ENCODE measurements at regions not wholly inside any gene's neighbourhood (a gene's known extent, or its start where the extent isn't known, plus 50 kb on each side); places are given as distances from the start of the nearest gene placed in this dataset.

- TF ChIP-seq, protein P1, sequence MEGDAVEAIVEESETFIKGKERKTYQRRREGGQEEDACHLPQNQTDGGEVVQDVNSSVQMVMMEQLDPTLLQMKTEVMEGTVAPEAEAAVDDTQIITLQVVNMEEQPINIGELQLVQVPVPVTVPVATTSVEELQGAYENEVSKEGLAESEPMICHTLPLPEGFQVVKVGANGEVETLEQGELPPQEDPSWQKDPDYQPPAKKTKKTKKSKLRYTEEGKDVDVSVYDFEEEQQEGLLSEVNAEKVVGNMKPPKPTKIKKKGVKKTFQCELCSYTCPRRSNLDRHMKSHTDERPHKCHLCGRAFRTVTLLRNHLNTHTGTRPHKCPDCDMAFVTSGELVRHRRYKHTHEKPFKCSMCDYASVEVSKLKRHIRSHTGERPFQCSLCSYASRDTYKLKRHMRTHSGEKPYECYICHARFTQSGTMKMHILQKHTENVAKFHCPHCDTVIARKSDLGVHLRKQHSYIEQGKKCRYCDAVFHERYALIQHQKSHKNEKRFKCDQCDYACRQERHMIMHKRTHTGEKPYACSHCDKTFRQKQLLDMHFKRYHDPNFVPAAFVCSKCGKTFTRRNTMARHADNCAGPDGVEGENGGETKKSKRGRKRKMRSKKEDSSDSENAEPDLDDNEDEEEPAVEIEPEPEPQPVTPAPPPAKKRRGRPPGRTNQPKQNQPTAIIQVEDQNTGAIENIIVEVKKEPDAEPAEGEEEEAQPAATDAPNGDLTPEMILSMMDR (IDR thresholded peaks at IDR 0.05): no peak
- Mint-ChIP-seq H3K9me3 (ENCODE audit: unreplicated experiment) (peaks cover 49% of the 10 kb centered on the region), H3K36me3 (ENCODE audit: unreplicated experiment) (peaks cover 3% of the 10 kb centered on the region), H3K27ac (ENCODE audit: unreplicated experiment) (no peak overlapping the region), H3K4me1 (ENCODE audit: unreplicated experiment) (no peaks in the 10 kb centered on the region), H3K27me3 (ENCODE audit: unreplicated experiment) (no peaks in the 10 kb centered on the region), H3K4me3 (ENCODE audit: unreplicated experiment) (no peak overlapping the region)
- peak; percentile 84 for DNase-seq (ENCODE audit: extremely low spot score, unreplicated experiment)
Measured at GRCh38 chr7:63043657-63044543, 954.7 kb upstream of the ZNF722 start.

DNA sequence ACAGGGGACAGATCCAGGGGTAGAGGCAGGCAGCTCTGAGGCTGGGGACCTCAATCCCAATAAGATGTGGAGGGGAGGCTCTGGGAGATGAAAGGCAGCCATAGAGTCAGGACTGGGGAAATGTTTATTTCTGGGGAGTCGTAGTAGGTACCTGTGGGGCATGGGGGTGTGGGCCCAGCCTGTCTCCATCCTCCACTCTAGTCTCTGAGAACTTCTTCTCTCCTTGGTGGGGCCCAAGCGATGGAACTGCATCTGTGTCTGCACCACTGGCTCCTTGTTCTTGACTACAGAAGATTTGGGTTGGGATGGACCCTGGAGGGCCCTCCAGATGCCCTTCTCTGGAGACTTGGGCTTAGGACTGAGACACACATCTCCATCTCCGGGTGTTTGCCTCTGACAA is 953.9 kb upstream of the ZNF722 start:
- Mint-ChIP-seq H3K27me3 (ENCODE audit: unreplicated experiment) (no peaks in the 10 kb centered on the region), H3K9me3 (ENCODE audit: unreplicated experiment) (peaks cover 47% of the 10 kb centered on the region), H3K27ac (ENCODE audit: unreplicated experiment) (no peak overlapping the region), H3K4me3 (ENCODE audit: unreplicated experiment) (no peak overlapping the region), H3K4me1 (ENCODE audit: unreplicated experiment) (no peaks in the 10 kb centered on the region), H3K36me3 (ENCODE audit: unreplicated experiment) (peaks cover 3% of the 10 kb centered on the region)
- peak; percentile 82 for DNase-seq (ENCODE audit: extremely low spot score, unreplicated experiment)
- TF ChIP-seq, protein P1 (IDR thresholded peaks at IDR 0.05): no peak

DNA sequence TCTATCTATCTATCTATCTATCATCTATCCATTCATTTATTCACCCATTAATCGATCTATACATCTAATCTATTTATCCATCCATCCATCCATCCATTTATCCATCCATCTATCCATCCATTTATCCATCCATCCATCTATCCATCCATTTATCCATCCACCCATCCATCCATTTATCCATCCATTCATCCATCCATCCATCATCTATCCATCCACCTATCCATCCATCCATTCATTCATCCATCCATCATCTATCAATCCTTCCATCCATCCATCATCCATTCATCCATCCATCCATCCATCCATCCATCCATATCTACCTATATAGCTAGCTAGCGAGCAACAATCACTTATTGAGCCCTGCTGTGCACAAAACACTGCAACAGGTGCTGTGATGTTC is 953.1 kb upstream of the ZNF722 start:
- TF ChIP-seq, protein P1 (IDR thresholded peaks at IDR 0.05): no peak
- Mint-ChIP-seq H3K4me1 (ENCODE audit: unreplicated experiment) (no peaks in the 10 kb centered on the region), H3K9me3 (ENCODE audit: unreplicated experiment) (peaks cover 44% of the 10 kb centered on the region), H3K27me3 (ENCODE audit: unreplicated experiment) (no peaks in the 10 kb centered on the region), H3K36me3 (ENCODE audit: unreplicated experiment) (peaks cover 3% of the 10 kb centered on the region), H3K27ac (ENCODE audit: unreplicated experiment) (no peak overlapping the region), H3K4me3 (ENCODE audit: unreplicated experiment) (no peak overlapping the region)
- DNase-seq (ENCODE audit: extremely low spot score, unreplicated experiment): no peak

- Mint-ChIP-seq H3K4me3 (ENCODE audit: unreplicated experiment) (no peak overlapping the region), H3K36me3 (ENCODE audit: unreplicated experiment) (peaks cover 3% of the 10 kb centered on the region), H3K4me1 (ENCODE audit: unreplicated experiment) (no peaks in the 10 kb centered on the region), H3K27me3 (ENCODE audit: unreplicated experiment) (no peaks in the 10 kb centered on the region), H3K9me3 (ENCODE audit: unreplicated experiment) (peaks cover 46% of the 10 kb centered on the region), H3K27ac (ENCODE audit: unreplicated experiment) (no peak overlapping the region)
- no peak for DNase-seq (ENCODE audit: extremely low spot score, unreplicated experiment)
- TF ChIP-seq, protein P1 (IDR thresholded peaks at IDR 0.05): no peak
Measured at GRCh38 chr7:63046612-63047011, 952.0 kb upstream of the ZNF722 start.

GRCh38 chr7:63047061-63047460 is 951.6 kb upstream of the ZNF722 start:
- DNase-seq (ENCODE audit: extremely low spot score, unreplicated experiment): no peak
- Mint-ChIP-seq H3K27me3 (ENCODE audit: unreplicated experiment) (no peaks in the 10 kb centered on the region), H3K4me3 (ENCODE audit: unreplicated experiment) (no peak overlapping the region), H3K4me1 (ENCODE audit: unreplicated experiment) (no peaks in the 10 kb centered on the region), H3K36me3 (ENCODE audit: unreplicated experiment) (peaks cover 3% of the 10 kb centered on the region), H3K27ac (ENCODE audit: unreplicated experiment) (no peak overlapping the region), H3K9me3 (ENCODE audit: unreplicated experiment) (peaks cover 46% of the 10 kb centered on the region)
- TF ChIP-seq, protein P1 (IDR thresholded peaks at IDR 0.05): no peak

Data from osteocyte (in vitro differentiated cells).